Body of pancreas (tissue), 4 donors: ENCODE measurements at regions not wholly inside any gene's neighbourhood (a gene's known extent, or its start where the extent isn't known, plus 50 kb on each side); places are given as distances from the start of the nearest gene placed in this dataset.

ENCODE experiments used
- ATAC-seq: fragments of 150-250 bp; one replicate; pipeline ENCODE4 v1.9.1; 2016
- DNase-seq, 4 donors: peaks; one replicate each; pipeline ENCODE4 v3.0.0-alpha.2; 2019
- H3K27ac ChIP-seq, 4 donors: fragments of 200-600 bp; sonication (generic); 1 replicate in 3 of 4; 2 replicates in 1 of 4; pipeline versions ENCODE4 v1.5.1 to v1.6.1; 2016 to 2019; ENCODE audit warnings: mild to moderate bottlenecking in 1 of 4, mixed read lengths in 1 of 4, moderate library complexity in 1 of 4
- H3K27me3 ChIP-seq, 2 donors: fragments of 200-600 bp; sonication (generic); one replicate each; pipeline ENCODE4 v1.6.0; 2016; ENCODE audit warnings: mild to moderate bottlenecking in 1 of 2
- H3K36me3 ChIP-seq, 2 donors: fragments of 200-600 bp; sonication (generic); replicated peaks in 1 of 2; 2 replicates each; pipeline ENCODE4 v1.5.1; 2016; ENCODE audit warnings: low read depth in 2 of 2; ENCODE audit not compliant: insufficient read depth in 1 of 2
- H3K4me1 ChIP-seq: fragments of 200-600 bp; sonication (generic); one replicate; pipeline ENCODE4 v1.6.0; 2016
- H3K4me3 ChIP-seq, 2 donors: fragments of 200-600 bp; sonication (generic); 1 replicate in 1 of 2; 2 replicates in 1 of 2; pipeline ENCODE4 v1.5.1; 2016 to 2019
- H3K9me3 ChIP-seq, 3 donors: fragments of 200-600 bp; sonication (generic); 1 replicate in 2 of 3; 2 replicates in 1 of 3; pipeline ENCODE4 v1.5.1; 2016
- CTCF ChIP-seq, 7 experiments: fragments of 450-650 bp in 4 of 7; fragments of 200-600 bp in 3 of 7; sonication (generic) in 3 of 7; IDR thresholded peaks; one replicate each; pipeline ENCODE4 v1.5.1; 2016 to 2019; ENCODE audit warnings: antibody characterized with exemption in 7 of 7
- POLR2A ChIP-seq, 3 donors: fragments of 450-650 bp; IDR thresholded peaks; one replicate each; pipeline ENCODE4 v1.6.1; 2016; ENCODE audit warnings: antibody characterized with exemption in 3 of 3, mild to moderate bottlenecking in 2 of 3
- WGBS, 2 donors: methylation state at CpG; one replicate each; pipeline ENCODE4 v1.1.5; 2017; 5-methylcytosine and 5-hydroxymethylcytosine counted together
- intact Hi-C: fragments of 100-400 bp; cut with DNase I; formaldehyde crosslinking; loops from one replicate; pipeline ENCODE4 v1.15.1; 2023

DNA sequence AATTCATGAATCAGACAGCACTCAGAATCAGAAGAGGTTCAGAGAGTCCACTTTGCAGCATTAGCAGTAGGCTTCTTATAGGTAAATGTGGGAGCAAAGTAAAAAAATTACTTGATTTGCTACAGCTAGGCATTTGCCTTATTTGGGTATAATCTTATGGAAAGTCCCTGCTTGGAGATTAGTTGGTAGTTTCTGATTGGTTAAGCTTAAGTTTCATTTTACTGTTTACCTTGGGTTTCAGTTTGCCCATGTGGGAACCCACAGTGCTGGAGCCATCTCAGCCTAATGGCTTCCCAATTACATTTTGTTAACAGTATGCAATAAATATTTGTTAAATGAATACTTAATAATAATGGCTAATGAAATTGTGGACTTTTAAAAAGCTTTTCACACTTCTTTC is 311.0 kb upstream of the FLRT2 start:
- Histone ChIP-seq H3K36me3 (no peaks in the 10 kb centered on the region), H3K27ac (no peak overlapping the region), H3K4me3 (no peak overlapping the region), H3K4me1 (no peaks in the 10 kb centered on the region), H3K27me3 (no peaks in the 10 kb centered on the region), H3K9me3 (no peaks in the 10 kb centered on the region)
- DNase-seq (no peak), ATAC-seq (no peak)
- intact Hi-C loops: no loop called here
- TF ChIP-seq CTCF (IDR thresholded peaks at IDR 0.05) (no peak), POLR2A (IDR thresholded peaks at IDR 0.05) (no peak)

GRCh38 chr14:85221832-85222231 is 308.1 kb upstream of the FLRT2 start:
- H3K27me3 ChIP-seq: no peaks in the 10 kb centered on the region
- ATAC-seq: no peak
- TF ChIP-seq POLR2A (IDR thresholded peaks at IDR 0.05) (no peak), CTCF (IDR thresholded peaks at IDR 0.05) (no peak)
- peak in 1 of 4 donors; percentile 6 for DNase-seq
- no peak overlapping the region for H3K4me3 ChIP-seq
- no peaks in the 10 kb centered on the region for H3K36me3 ChIP-seq
- H3K27ac ChIP-seq: no peak overlapping the region
- WGBS, 2 donors: 65% methylated on average over 3 of the region's 3 CpGs
- intact Hi-C loops: no loop called here
- no peaks in the 10 kb centered on the region for H3K9me3 ChIP-seq
- no peaks in the 10 kb centered on the region for H3K4me1 ChIP-seq

GRCh38 chr14:85222341-85222740 is 307.6 kb upstream of the FLRT2 start:
- Histone ChIP-seq H3K27ac (no peak overlapping the region), H3K4me1 (no peaks in the 10 kb centered on the region), H3K9me3 (no peaks in the 10 kb centered on the region), H3K36me3 (no peaks in the 10 kb centered on the region), H3K27me3 (no peaks in the 10 kb centered on the region), H3K4me3 (no peak overlapping the region)
- no peak for DNase-seq
- WGBS, 2 donors: 83 to 96% methylated on average over 1 of the region's 1 CpG
- TF ChIP-seq CTCF (IDR thresholded peaks at IDR 0.05): no peak
- no peak for ATAC-seq
- intact Hi-C loops: no loop called here

- no peaks in the 10 kb centered on the region for H3K4me1 ChIP-seq
- intact Hi-C loops: no loop called here
- TF ChIP-seq CTCF (IDR thresholded peaks at IDR 0.05): no peak
- no peak for TF ChIP-seq POLR2A (IDR thresholded peaks at IDR 0.05)
- no peak for ATAC-seq
- no peaks in the 10 kb centered on the region for H3K36me3 ChIP-seq
- no peak overlapping the region for H3K27ac ChIP-seq
- no peaks in the 10 kb centered on the region for H3K9me3 ChIP-seq
- H3K4me3 ChIP-seq: no peak overlapping the region
- H3K27me3 ChIP-seq: no peaks in the 10 kb centered on the region
- WGBS, 2 donors: 33 to 39% methylated on average over 3 of the region's 3 CpGs
- no peak for DNase-seq
These were observed 306.3 kb upstream of the FLRT2 start for GRCh38 chr14:85223667-85224066.

DNA sequence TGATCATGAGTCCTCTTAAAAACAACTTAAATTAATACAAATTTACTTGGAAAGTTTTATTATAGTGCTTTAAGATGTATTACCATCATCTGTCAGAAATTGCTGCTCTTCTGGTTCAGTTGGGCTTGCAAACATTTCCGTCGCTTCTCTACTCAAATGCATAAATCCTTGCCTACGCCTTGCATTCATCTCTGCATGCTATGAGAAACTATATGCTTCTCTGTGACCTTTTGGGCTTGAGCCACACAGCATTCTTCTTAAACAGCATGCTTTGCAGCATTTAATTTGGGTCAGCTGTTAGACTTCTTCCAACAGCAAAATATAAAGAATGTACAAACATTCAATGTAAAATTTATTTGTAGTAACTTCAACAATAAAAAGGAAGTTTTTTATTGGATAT is 305.7 kb upstream of the FLRT2 start:
- no peaks in the 10 kb centered on the region for H3K36me3 ChIP-seq
- DNase-seq (no peak), ATAC-seq (no peak)
- no peaks in the 10 kb centered on the region for H3K9me3 ChIP-seq
- 63 to 98% methylated on average over 3 of the region's 3 CpGs for WGBS, 2 donors
- TF ChIP-seq POLR2A (IDR thresholded peaks at IDR 0.05) (no peak), CTCF (IDR thresholded peaks at IDR 0.05) (no peak)
- H3K27me3 ChIP-seq: no peaks in the 10 kb centered on the region
- H3K4me1 ChIP-seq: no peaks in the 10 kb centered on the region
- H3K4me3 ChIP-seq: no peak overlapping the region
- intact Hi-C loops: no loop called here
- no peak overlapping the region for H3K27ac ChIP-seq
